Cardiac fibroblast (primary cell): ENCODE measurements at regions not wholly inside any gene's neighbourhood (a gene's known extent, or its start where the extent isn't known, plus 50 kb on each side); places are given as distances from the start of the nearest gene placed in this dataset.

Experiments
- DNase-seq, 2 donors: peaks; one replicate each; pipeline versions ENCODE4 v3.0.0 to v3.0.0-alpha.2; 2010; ENCODE audit warnings: low read depth in 2 of 2
- H3K4me3 ChIP-seq, 2 donors: replicated peaks in 1 of 2; 1 replicate in 1 of 2; 2 replicates in 1 of 2; pipeline ENCODE4 v1.5.1; 2011; ENCODE audit warnings: low read depth in 2 of 2, low read length in 2 of 2, mild to moderate bottlenecking in 2 of 2, moderate library complexity in 1 of 2
- TF ChIP-seq, protein P1 (sequence below): IDR thresholded peaks from one replicate; pipeline ENCODE4 v1.5.1; 2011; ENCODE audit warnings: low read depth, mild to moderate bottlenecking, low read length, inconsistent platforms

DNA sequence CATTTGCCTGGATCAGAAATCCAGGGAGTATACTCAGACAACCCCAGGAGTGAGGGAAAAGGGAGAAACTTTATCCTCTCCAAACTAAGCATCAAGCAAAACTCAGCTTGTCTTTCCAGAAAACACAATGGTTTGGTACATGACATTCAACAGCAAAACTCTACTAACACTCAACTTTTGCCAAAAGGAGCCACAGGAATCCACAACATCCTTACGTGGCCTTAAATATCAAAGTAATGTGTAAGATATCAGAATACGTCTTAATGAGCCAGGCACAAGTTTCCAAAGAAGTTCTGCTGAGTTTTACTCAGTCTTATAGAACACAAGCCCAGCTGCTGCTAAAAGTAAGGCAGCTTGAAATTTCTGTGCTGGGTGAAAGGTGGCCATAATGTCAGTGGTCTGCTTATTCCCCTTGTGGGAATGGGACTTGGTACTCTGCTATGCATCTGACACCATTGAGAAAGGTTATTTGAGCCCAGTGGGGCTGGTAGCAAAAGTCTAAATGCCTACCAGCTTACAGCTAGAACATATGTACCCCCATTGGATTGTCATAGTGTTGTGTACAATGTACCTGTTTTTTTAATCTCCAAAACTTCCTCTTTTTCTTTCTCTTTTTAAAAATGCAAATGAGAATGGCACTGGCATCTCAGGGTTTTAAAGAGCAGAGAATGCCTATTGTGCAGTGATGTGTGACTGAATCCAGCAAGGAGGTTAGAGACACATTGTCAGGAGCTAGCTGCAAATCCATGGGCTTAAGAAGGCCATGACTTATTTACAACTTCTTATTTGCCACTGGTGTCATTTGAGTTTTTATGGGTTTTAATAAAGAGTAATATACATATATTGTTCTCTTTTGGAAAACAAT lies 62.0 kb upstream of the ST6GALNAC3 start:
- TF ChIP-seq, protein P1, sequence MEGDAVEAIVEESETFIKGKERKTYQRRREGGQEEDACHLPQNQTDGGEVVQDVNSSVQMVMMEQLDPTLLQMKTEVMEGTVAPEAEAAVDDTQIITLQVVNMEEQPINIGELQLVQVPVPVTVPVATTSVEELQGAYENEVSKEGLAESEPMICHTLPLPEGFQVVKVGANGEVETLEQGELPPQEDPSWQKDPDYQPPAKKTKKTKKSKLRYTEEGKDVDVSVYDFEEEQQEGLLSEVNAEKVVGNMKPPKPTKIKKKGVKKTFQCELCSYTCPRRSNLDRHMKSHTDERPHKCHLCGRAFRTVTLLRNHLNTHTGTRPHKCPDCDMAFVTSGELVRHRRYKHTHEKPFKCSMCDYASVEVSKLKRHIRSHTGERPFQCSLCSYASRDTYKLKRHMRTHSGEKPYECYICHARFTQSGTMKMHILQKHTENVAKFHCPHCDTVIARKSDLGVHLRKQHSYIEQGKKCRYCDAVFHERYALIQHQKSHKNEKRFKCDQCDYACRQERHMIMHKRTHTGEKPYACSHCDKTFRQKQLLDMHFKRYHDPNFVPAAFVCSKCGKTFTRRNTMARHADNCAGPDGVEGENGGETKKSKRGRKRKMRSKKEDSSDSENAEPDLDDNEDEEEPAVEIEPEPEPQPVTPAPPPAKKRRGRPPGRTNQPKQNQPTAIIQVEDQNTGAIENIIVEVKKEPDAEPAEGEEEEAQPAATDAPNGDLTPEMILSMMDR, result no peak
- no peak for DNase-seq
- H3K4me3 ChIP-seq, result no peak overlapping the region

DNA sequence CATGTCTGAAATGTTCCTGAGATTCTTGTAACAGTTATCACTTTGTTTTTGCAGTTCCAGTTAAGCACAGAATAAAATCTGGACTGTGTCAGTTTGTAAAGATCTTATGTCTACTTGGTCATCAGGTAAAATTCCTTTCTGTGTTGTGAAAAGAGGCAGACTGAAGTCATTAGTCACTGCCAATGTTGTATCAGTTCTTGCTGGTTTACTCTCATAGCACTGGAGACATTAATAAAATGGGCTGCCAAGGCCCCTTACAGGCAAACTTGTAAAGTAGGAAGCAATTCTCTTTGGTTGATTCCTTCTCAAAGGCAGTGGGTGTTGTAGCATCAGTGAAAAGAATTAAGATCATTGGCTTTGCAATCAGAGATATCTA lies 61.4 kb upstream of the ST6GALNAC3 start:
- DNase-seq, result no peak
- no peak overlapping the region for H3K4me3 ChIP-seq
- TF ChIP-seq, protein P1, result no peak

DNA sequence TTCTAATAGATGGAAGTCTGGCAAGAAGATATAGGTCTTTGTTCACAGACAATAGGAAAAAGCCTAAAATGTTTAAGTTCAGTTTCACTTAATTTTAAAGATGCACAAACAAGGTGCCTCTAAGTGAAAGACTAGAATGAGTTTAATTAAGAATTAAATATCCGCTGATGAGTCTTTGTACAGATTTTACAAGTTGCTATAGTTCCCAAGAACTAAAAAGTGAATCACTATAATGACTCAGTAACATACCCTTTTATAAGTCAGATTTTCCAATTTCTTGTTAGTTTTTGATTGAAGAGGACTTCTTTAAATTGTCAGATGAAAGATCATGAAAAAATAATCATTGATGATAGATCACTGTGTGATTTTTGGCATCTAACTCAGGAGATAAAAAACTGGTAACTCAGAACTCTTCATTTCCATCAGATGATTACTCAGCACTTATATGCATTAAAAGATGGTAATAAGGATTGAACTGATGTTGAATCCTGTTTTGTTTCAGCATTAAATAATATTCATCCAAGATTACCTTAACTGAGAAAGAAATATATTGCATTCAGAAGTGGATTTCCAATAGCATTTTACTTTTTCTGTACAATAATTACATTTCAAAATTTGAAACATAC lies 59.0 kb upstream of the ST6GALNAC3 start:
- DNase-seq, result no peak
- H3K4me3 ChIP-seq, result no peak overlapping the region
- TF ChIP-seq, protein P1, result no peak

DNA sequence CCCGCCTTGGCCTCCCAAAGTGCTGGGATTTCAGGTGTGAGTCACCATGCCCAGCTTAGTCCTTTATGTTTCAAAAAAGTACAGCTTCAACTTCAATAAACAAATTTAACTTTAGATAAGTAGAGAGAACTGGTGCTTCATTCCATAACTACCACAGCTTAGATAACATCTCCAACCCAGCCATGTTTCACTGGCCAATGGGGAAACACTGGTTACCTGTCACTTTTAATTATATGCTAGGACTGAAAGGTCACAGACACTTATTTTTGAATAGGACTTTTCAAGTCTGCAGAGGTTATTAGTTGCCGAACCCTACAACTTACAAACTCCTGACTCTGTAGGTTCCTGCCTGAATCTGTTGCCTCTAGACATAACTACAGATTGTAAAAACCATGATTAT lies 56.5 kb upstream of the ST6GALNAC3 start:
- no peak overlapping the region for H3K4me3 ChIP-seq
- TF ChIP-seq, protein P1, result no peak
- DNase-seq, result no peak

DNA sequence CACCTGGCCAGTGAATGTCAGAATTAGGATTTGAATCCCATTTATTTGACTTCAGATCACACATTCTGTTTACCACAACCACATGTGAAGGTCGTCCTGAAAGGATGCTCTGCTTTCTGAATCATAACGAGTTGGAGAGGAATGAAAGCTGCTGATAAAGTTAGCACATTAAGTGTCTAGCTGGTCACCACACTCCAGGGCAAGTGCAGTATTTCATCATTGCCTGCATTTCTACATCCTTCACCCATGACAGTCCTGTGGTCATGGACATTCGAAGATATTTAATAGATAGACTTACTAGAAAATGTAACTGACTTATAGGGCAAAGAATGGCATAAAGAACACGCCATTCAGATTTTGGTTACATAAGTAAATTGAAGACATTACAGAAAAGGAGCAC lies 52.7 kb upstream of the ST6GALNAC3 start:
- no peak overlapping the region for H3K4me3 ChIP-seq
- TF ChIP-seq, protein P1, result no peak
- no peak for DNase-seq

DNA sequence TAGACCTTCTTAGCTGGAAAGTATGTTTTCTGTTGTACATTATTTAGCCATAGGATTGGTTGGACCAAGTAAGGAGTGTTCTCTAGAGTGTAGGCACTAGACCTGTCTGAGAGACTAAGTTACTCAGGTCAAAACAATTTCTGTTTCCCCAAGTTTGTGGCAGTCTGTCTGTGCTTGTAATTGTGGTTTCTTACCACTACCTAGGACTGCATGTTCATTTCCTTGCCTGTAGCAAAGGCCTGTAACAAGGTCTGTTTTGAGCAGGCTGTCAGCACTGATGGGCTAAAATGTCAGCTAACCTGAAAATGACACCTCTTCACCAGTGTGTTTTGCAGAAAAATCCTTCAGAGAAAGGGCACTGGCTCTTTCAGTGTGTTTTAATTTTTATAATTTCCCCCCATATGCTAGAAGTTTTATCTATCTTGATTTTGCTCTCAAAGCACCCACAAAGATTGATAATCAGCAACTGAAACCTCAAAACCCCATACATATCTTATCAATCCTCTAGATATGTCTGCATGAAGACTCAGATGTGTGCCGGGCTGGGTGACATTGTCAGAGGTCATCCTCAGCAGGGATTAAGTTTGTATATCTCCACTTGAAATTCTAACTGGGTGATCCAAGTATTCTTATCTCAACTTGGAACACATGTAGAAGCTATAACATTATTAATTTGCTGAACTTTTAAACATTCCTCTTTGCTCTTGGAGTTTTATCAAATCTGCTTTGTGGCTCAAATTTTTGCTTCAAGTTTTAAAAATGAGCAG lies 50.7 kb upstream of the ST6GALNAC3 start:
- H3K4me3 ChIP-seq, result no peak overlapping the region
- DNase-seq, result no peak
- TF ChIP-seq, protein P1, result no peak
